Endothelial cell of umbilical vein (primary cell): ENCODE measurements at regions not wholly inside any gene's neighbourhood (a gene's known extent, or its start where the extent isn't known, plus 50 kb on each side); places are given as distances from the start of the nearest gene placed in this dataset.
"Not testable (repeated sequence)": the region's sequence is repeated elsewhere in the genome, so short reads cannot be mapped to it uniquely, and the experiment has no call there.

Experiments used
- BruUV-seq: library from RNA; stranded (reverse); fragments of 400-500 nt; replicated peaks from 2 replicates; lab custom pipeline; 2021; lab: Mats Ljungman, UMichigan
- CTCF ChIA-PET: fragments of 300-600, 350-600 bp; sonication (Branson Sonifier 250); formaldehyde crosslinking; loops from one replicate; lab custom pipeline; 2021; ENCODE audit warnings: antibody characterized with exemption, inconsistent platforms; lab: Charles Lee
- POLR2A ChIA-PET: fragments of 300-600, 350-600 bp; sonication (Branson Sonifier 250); formaldehyde crosslinking; loops from one replicate; lab custom pipeline; 2021; ENCODE audit warnings: antibody characterized with exemption, inconsistent platforms; lab: Charles Lee
- DNase-seq: peaks from one replicate; pipeline ENCODE4 v3.0.0-alpha.2; 2011; ENCODE audit warnings: low read depth, low spot score
- FAIRE-seq: peaks from 2 replicates; lab custom pipeline; 2011; peaks lifted over from hg19 to GRCh38; lab: Jason Lieb, UNC
- H2AFZ ChIP-seq: 2 replicates; pipeline ENCODE4 v1.6.0; 2012; ENCODE audit warnings: low read depth, low read length, control low read depth, inconsistent platforms
- H3K27ac ChIP-seq: 2 replicates; pipeline ENCODE4 v1.5.1; 2011; ENCODE audit warnings: low read depth, mild to moderate bottlenecking, control low read depth, low read length, moderate library complexity; ENCODE audit not compliant: insufficient read depth
- H3K27me3 ChIP-seq, 2 experiments: 2 replicates each; pipeline versions ENCODE4 v1.6.0 to v1.6.1; 2011; ENCODE audit warnings: low read length in 2 of 2, mixed read lengths in 1 of 2; ENCODE audit not compliant: control insufficient read depth in 2 of 2, insufficient read depth in 2 of 2
- H3K36me3 ChIP-seq, 2 experiments: 2 replicates in 1 of 2; 3 replicates in 1 of 2; pipeline ENCODE4 v1.5.1; 2011; ENCODE audit warnings: low read length in 2 of 2, mild to moderate bottlenecking in 1 of 2, moderate library complexity in 1 of 2; ENCODE audit not compliant: control insufficient read depth in 2 of 2, insufficient read depth in 2 of 2; ENCODE audit errors: extremely low read depth in 1 of 2
- H3K4me1 ChIP-seq: 3 replicates; pipeline ENCODE4 v1.5.1; 2011; ENCODE audit warnings: mild to moderate bottlenecking, low read length; ENCODE audit not compliant: control insufficient read depth, insufficient read depth; ENCODE audit errors: extremely low read depth
- H3K4me2 ChIP-seq: 2 replicates; pipeline ENCODE4 v1.6.1; 2011; ENCODE audit warnings: low read length, control low read depth, mixed read lengths; ENCODE audit not compliant: insufficient read depth
- H3K4me3 ChIP-seq, 3 experiments: fragments of 200-600 bp in 1 of 3; sonication (generic), shearing (Covaris generic) in 1 of 3; replicated peaks in 1 of 3; 2 replicates each; pipeline ENCODE4 v1.5.1; 2011 to 2016; ENCODE audit warnings: control low read depth in 3 of 3, low read length in 3 of 3, mild to moderate bottlenecking in 2 of 3, inconsistent platforms in 1 of 3, low read depth in 1 of 3, moderate library complexity in 1 of 3; ENCODE audit not compliant: insufficient read depth in 1 of 3
- H3K79me2 ChIP-seq: 2 replicates; pipeline ENCODE4 v1.6.0; 2012; ENCODE audit warnings: low read length, inconsistent platforms; ENCODE audit not compliant: control insufficient read depth, insufficient read depth
- H3K9ac ChIP-seq: replicated peaks from 2 replicates; pipeline ENCODE3; 2011; ENCODE audit warnings: low read length, control low read depth; ENCODE audit not compliant: insufficient read depth; ENCODE audit errors: extremely low read depth
- H3K9me1 ChIP-seq: replicated peaks from 3 replicates; pipeline ENCODE4 v1.6.0; 2011; ENCODE audit warnings: mild to moderate bottlenecking, low read length; ENCODE audit not compliant: control insufficient read depth, insufficient read depth; ENCODE audit errors: extremely low read depth
- H3K9me3 ChIP-seq: replicated peaks from 2 replicates; pipeline ENCODE4 v1.5.1; 2012; ENCODE audit warnings: low read length, inconsistent platforms; ENCODE audit not compliant: control insufficient read depth, insufficient read depth
- H4K20me1 ChIP-seq: replicated peaks from 2 replicates; pipeline ENCODE3; 2011; ENCODE audit warnings: mild to moderate bottlenecking, low read length; ENCODE audit not compliant: control insufficient read depth, insufficient read depth; ENCODE audit errors: extremely low read depth
- EZH2 ChIP-seq: IDR thresholded peaks from 2 replicates; pipeline ENCODE4 v1.6.1; 2012; ENCODE audit warnings: borderline replicate concordance, low read depth, mild to moderate bottlenecking, moderate library complexity, low read length, inconsistent platforms; ENCODE audit not compliant: severe bottlenecking
- FOS ChIP-seq: IDR thresholded peaks from 2 replicates; pipeline ENCODE4 v1.6.1; 2011; ENCODE audit warnings: mild to moderate bottlenecking, low read length, moderate library complexity, borderline replicate concordance; ENCODE audit not compliant: insufficient read depth
- GATA2 ChIP-seq: IDR thresholded peaks from 2 replicates; pipeline ENCODE4 v1.7.0; 2011; ENCODE audit warnings: low read depth, mild to moderate bottlenecking, moderate library complexity, mixed read lengths, low read length; ENCODE audit not compliant: insufficient read length, insufficient read depth
- JUN ChIP-seq: IDR thresholded peaks from 2 replicates; pipeline ENCODE4 v1.6.1; 2011; ENCODE audit warnings: borderline replicate concordance, low read depth; ENCODE audit not compliant: insufficient read length, insufficient read depth
- MYC ChIP-seq: IDR thresholded peaks from one replicate; pipeline ENCODE4 v1.6.1; 2011; ENCODE audit warnings: mild to moderate bottlenecking, low read depth, low read length
- POLR2A ChIP-seq: IDR thresholded peaks from 2 replicates; pipeline ENCODE4 v1.6.1; 2012; ENCODE audit warnings: low read depth, mild to moderate bottlenecking, control low read depth, low read length
- POLR2AphosphoS5 ChIP-seq: IDR thresholded peaks from 2 replicates; pipeline ENCODE4 v1.6.1; 2012; ENCODE audit warnings: low read depth, mild to moderate bottlenecking, control low read depth, low read length, moderate library complexity; ENCODE audit not compliant: insufficient read depth
- dilution Hi-C: fragments of 300-500 bp; cut with MboI; formaldehyde crosslinking; loops from one replicate; pipeline ENCODE4 v1.15.0; 2019; ENCODE audit warnings: low sequenced_read_pairs; ENCODE audit not compliant: extremely low pct_ligation_motif_present
- intact Hi-C: fragments of 100-400 bp; cut with micrococcal nuclease; formaldehyde crosslinking; loops from one replicate; pipeline ENCODE4 v1.10.0; 2022
- TF ChIP-seq, protein P1 (sequence below), 2 donors: IDR thresholded peaks; 1 replicate in 1 of 2; 2 replicates in 1 of 2; pipeline ENCODE4 v1.5.1; 2011; ENCODE audit warnings: low read length in 2 of 2, mild to moderate bottlenecking in 2 of 2, moderate library complexity in 2 of 2, control low read depth in 1 of 2, inconsistent platforms in 1 of 2, low read depth in 1 of 2; ENCODE audit not compliant: insufficient read depth in 1 of 2; ENCODE audit errors: extremely low read depth in 1 of 2
- TF ChIP-seq, protein P2 (sequence below): IDR thresholded peaks from 2 replicates; pipeline ENCODE4 v1.6.1; 2011; ENCODE audit not compliant: insufficient read depth, insufficient read length

DNA sequence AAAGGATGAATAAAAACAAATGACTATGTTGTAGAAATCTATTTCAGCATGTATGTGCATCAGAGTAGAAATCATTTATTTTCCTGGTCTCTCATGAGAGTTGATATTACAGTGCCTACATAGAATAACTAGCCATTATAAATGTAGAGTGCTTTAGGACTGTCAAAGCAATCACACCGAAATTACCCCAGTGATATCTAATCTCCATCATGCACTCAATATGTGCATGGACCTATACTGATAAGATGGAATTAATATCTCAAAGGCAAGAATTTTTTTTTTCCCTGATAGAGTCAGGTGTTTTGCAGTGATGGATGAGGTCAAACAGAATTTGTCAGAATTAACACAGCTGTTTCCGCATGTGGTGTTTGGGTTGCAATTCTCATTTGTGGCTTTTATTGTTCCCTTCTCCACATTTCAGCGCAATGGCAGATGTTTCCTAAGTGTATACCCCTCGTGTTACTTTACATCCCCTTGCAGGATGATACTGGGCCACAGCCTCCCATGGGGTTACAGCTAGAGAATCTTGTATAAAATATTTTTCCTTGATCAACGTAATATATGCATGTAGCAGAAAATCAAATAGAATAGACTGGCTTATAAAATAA is 298.8 kb downstream of the RASEF start:
- H3K4me1 ChIP-seq = no peaks in the 10 kb centered on the region
- dilution Hi-C loops (no loop called here), intact Hi-C loops (no loop called here)
- H4K20me1 ChIP-seq = no peaks in the 10 kb centered on the region
- no peak overlapping the region for H3K4me3 ChIP-seq
- POLR2A ChIA-PET = no interaction called here
- H2AFZ ChIP-seq = no peak overlapping the region
- CTCF ChIA-PET = no interaction called here
- H3K9ac ChIP-seq = no peak overlapping the region
- TF ChIP-seq POLR2AphosphoS5 = no peak
- no peak for TF ChIP-seq EZH2
- no peak for TF ChIP-seq POLR2A
- no peak for TF ChIP-seq MYC
- TF ChIP-seq GATA2 = no peak
- no peak for TF ChIP-seq JUN
- TF ChIP-seq, protein P1, sequence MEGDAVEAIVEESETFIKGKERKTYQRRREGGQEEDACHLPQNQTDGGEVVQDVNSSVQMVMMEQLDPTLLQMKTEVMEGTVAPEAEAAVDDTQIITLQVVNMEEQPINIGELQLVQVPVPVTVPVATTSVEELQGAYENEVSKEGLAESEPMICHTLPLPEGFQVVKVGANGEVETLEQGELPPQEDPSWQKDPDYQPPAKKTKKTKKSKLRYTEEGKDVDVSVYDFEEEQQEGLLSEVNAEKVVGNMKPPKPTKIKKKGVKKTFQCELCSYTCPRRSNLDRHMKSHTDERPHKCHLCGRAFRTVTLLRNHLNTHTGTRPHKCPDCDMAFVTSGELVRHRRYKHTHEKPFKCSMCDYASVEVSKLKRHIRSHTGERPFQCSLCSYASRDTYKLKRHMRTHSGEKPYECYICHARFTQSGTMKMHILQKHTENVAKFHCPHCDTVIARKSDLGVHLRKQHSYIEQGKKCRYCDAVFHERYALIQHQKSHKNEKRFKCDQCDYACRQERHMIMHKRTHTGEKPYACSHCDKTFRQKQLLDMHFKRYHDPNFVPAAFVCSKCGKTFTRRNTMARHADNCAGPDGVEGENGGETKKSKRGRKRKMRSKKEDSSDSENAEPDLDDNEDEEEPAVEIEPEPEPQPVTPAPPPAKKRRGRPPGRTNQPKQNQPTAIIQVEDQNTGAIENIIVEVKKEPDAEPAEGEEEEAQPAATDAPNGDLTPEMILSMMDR (IDR thresholded peaks at IDR 0.05; ENCODE audit: extremely low read depth in 1 of 2, insufficient read depth in 1 of 2, low read depth in 1 of 2, low read length in 2 of 2) = no peak
- TF ChIP-seq FOS = no peak
- TF ChIP-seq, protein P2, sequence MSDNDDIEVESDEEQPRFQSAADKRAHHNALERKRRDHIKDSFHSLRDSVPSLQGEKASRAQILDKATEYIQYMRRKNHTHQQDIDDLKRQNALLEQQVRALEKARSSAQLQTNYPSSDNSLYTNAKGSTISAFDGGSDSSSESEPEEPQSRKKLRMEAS = no peak
- peak; percentile 8 for DNase-seq
- no peak overlapping the region for H3K27ac ChIP-seq
- no peak for FAIRE-seq
- no TSS peak for BruUV-seq
- no peak overlapping the region for H3K4me2 ChIP-seq
- no peaks in the 10 kb centered on the region for H3K36me3 ChIP-seq
- no peaks in the 10 kb centered on the region for H3K9me1 ChIP-seq
- H3K27me3 ChIP-seq = no peaks in the 10 kb centered on the region
- H3K79me2 ChIP-seq = no peaks in the 10 kb centered on the region
- no peaks in the 10 kb centered on the region for H3K9me3 ChIP-seq

DNA sequence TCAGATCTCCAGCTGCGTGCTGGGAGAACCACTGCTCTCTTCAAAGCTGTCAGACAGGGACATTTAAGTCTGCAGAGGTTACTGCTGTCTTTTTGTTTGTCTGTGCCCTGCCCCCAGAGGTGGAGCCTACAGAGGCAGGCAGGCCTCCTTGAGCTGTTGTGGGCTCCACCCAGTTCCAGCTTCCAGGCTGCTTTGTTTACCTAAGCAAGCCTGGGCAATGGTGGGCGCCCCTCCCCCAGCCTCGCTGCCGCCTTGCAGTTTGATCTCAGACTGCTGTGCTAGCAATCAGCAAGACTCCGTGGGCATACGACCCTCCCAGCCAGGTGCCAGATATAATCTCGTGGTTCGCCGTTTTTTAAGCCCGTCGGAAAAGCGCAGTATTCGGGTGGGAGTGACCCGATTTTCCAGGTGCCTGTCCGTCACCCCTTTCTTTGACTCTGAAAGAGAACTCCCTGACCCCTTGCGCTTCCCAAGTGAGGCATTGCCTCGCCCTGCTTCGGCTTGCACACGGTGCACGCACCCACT is 288.2 kb downstream of the RASEF start:
- BruUV-seq, CTCF ChIA-PET, dilution Hi-C loops, H3K9ac ChIP-seq, H3K4me2 ChIP-seq, FAIRE-seq, H3K9me1 ChIP-seq, H3K27ac ChIP-seq, H3K4me3 ChIP-seq, H2AFZ ChIP-seq, H4K20me1 ChIP-seq, H3K4me1 ChIP-seq, H3K9me3 ChIP-seq, DNase-seq, POLR2A ChIA-PET, H3K27me3 ChIP-seq, intact Hi-C loops, H3K36me3 ChIP-seq, H3K79me2 ChIP-seq: not testable (repeated sequence)
